A549 (cell line): ENCODE measurements at regions not wholly inside any gene's neighbourhood (a gene's known extent, or its start where the extent isn't known, plus 50 kb on each side); places are given as distances from the start of the nearest gene placed in this dataset.

ENCODE experiments used
- CTCF ChIP-seq: fragments of >200 bp; sonication (Bioruptor Twin); formaldehyde crosslinking; IDR thresholded peaks from 3 replicates; pipeline ENCODE4 v1.5.1; 2016
- EP300 ChIP-seq, 2 experiments: fragments of >200 bp; sonication (Bioruptor Twin); formaldehyde crosslinking; IDR thresholded peaks; 2 replicates in 1 of 2; 3 replicates in 1 of 2; pipeline ENCODE4 v1.6.1; 2016 to 2017
- JUN ChIP-seq, 2 experiments: fragments of >200 bp; sonication (Bioruptor Twin); formaldehyde crosslinking; IDR thresholded peaks; 2 replicates in 1 of 2; 3 replicates in 1 of 2; pipeline ENCODE4 v1.6.1; 2016 to 2017
- MAFK ChIP-seq: fragments of 450-650 bp; IDR thresholded peaks from 2 replicates; pipeline ENCODE4 v1.6.1; 2014; ENCODE audit not compliant: partially characterized antibody
- POLR2A ChIP-seq: IDR thresholded peaks from 2 replicates; pipeline ENCODE4 v1.6.1; 2012; ENCODE audit warnings: mild to moderate bottlenecking, low read length
- USF2 ChIP-seq: fragments of 450-650 bp; IDR thresholded peaks from 2 replicates; pipeline ENCODE4 v1.6.1; 2014; ENCODE audit warnings: antibody characterized with exemption
- ZNF302 ChIP-seq: fragments of 250-450 bp; sonication (Bioruptor Pico); IDR thresholded peaks from 2 replicates; pipeline ENCODE4 v1.9.0; 2021; ENCODE audit warnings: inconsistent platforms, mild to moderate bottlenecking, moderate library complexity
- TF ChIP-seq, protein P1 (sequence below): IDR thresholded peaks from 2 replicates; pipeline ENCODE4 v1.6.1; 2012

DNA sequence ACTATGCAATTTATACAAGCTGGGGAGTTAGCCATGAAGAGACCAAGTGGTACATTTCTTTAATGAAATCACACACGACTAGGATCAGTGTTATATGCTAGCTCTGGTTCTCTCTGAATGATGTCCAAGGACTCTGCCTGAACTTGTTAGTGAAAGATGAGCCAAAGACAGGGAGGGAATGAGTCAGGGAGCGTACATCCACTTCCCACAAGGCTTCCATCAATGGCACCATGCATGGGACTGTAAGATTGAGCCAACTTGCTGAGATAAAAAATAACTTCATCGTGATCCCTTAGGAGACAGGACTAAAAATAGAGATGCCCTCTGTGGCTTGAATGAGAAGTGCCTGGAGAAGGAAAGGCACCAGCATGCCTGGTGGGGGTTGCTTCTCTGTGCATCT, 629.7 kb downstream of the ACTR3B start:
- TF ChIP-seq CTCF (no peak), POLR2A (no peak), USF2 (no peak), MAFK (no peak), ZNF302 (CRISPR knock-in tag) (no peak), JUN (IDR thresholded peaks at IDR 0.05) (no peak), EP300 (IDR thresholded peaks at IDR 0.05) (no peak)
- TF ChIP-seq, protein P1, sequence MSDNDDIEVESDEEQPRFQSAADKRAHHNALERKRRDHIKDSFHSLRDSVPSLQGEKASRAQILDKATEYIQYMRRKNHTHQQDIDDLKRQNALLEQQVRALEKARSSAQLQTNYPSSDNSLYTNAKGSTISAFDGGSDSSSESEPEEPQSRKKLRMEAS: no peak
